GM12878 (cell line): ENCODE measurements at regions not wholly inside any gene's neighbourhood (a gene's known extent, or its start where the extent isn't known, plus 50 kb on each side); places are given as distances from the start of the nearest gene placed in this dataset.

Experiments used
- ATAC-seq: fragments of 200-7000 bp; cut with Tn5 transposase; 3 replicates; pipeline ENCODE4 v1.9.1; 2020; ENCODE audit warnings: mild to moderate bottlenecking, moderate library complexity
- BruUV-seq: library from RNA; stranded (reverse); fragments of 400-500 nt; replicated peaks from 2 replicates; lab custom pipeline; 2021; lab: Mats Ljungman, UMichigan
- CTCF ChIA-PET: fragments of 300-600 bp; sonication (Branson Sonifier 250); formaldehyde crosslinking; extraction: SDS; loops from one replicate; lab custom pipeline; 2021; ENCODE audit warnings: inconsistent platforms; lab: Yijun Ruan, JAX
- POLR2A ChIA-PET: fragments of 350-600 bp; formaldehyde crosslinking; extraction: SDS; loops from one replicate; lab custom pipeline; 2021; ENCODE audit warnings: inconsistent platforms; lab: Charles Lee
- RAD21 ChIA-PET: fragments of 300-600 bp; sonication (Branson Sonifier 250); formaldehyde crosslinking; loops from one replicate; lab custom pipeline; 2023; ENCODE audit warnings: antibody characterized with exemption; ENCODE audit not compliant: unreplicated experiment; lab: Charles Lee
- SMC1A ChIA-PET: fragments of 300-600 bp; sonication (Branson Sonifier 250); formaldehyde crosslinking; loops from one replicate; lab custom pipeline; 2023; ENCODE audit not compliant: unreplicated experiment, uncharacterized antibody; lab: Charles Lee
- DNase-seq: peaks from one replicate; pipeline ENCODE4 v3.0.0-alpha.2; 2011; ENCODE audit warnings: low read depth, low spot score
- FAIRE-seq: peaks from 3 replicates; lab custom pipeline; 2011; peaks lifted over from hg19 to GRCh38; lab: Jason Lieb, UNC
- H2AFZ ChIP-seq: 2 replicates; pipeline ENCODE4 v1.6.0; 2011; ENCODE audit warnings: low read depth, low read length, control low read depth; ENCODE audit not compliant: control insufficient read depth
- H3K27ac ChIP-seq: 2 replicates; pipeline ENCODE4 v1.5.1; 2011; ENCODE audit warnings: control low read depth; ENCODE audit not compliant: control insufficient read depth, insufficient read depth
- H3K27me3 ChIP-seq, 2 experiments: replicated peaks in 1 of 2; 2 replicates each; pipeline versions ENCODE4 v1.6.0 to v1.6.1; 2011; ENCODE audit warnings: low read length in 1 of 2; ENCODE audit not compliant: control insufficient read depth in 2 of 2, insufficient read depth in 2 of 2
- H3K36me3 ChIP-seq, 2 experiments: 2 replicates each; pipeline ENCODE4 v1.5.1; 2011; ENCODE audit warnings: low read length in 1 of 2; ENCODE audit not compliant: control insufficient read depth in 2 of 2, insufficient read depth in 2 of 2
- H3K4me1 ChIP-seq: 2 replicates; pipeline ENCODE4 v1.6.1; 2011; ENCODE audit warnings: mild to moderate bottlenecking, low read length, moderate library complexity, mixed read lengths; ENCODE audit not compliant: control insufficient read depth, insufficient read depth
- H3K4me2 ChIP-seq: 2 replicates; pipeline ENCODE4 v1.6.0; 2011; ENCODE audit warnings: control low read depth; ENCODE audit not compliant: control insufficient read depth, insufficient read depth
- H3K4me3 ChIP-seq: fragments of 200-600 bp; sonication (generic); 2 replicates; pipeline ENCODE4 v1.5.1; 2016
- H3K79me2 ChIP-seq: 2 replicates; pipeline ENCODE4 v1.6.0; 2011; ENCODE audit warnings: low read length; ENCODE audit not compliant: control insufficient read depth, insufficient read depth
- H3K9ac ChIP-seq: 2 replicates; pipeline ENCODE4 v1.8.0; 2011; ENCODE audit warnings: low read length, control low read depth, mixed read lengths; ENCODE audit not compliant: control insufficient read depth, insufficient read depth
- H3K9me3 ChIP-seq: replicated peaks from 3 replicates; pipeline ENCODE4 v1.5.1; 2011; ENCODE audit warnings: mild to moderate bottlenecking, low read length; ENCODE audit not compliant: control insufficient read depth, insufficient read depth
- H4K20me1 ChIP-seq: 2 replicates; pipeline ENCODE4 v1.6.0; 2011; ENCODE audit not compliant: control insufficient read depth, insufficient read depth
- BHLHE40 ChIP-seq, 2 experiments: fragments of 450-650 bp in 1 of 2; IDR thresholded peaks; 2 replicates each; pipeline ENCODE4 v1.6.1; 2011 to 2017; ENCODE audit warnings: low read depth in 2 of 2, borderline replicate concordance in 1 of 2, improper control_type of control experiment in 1 of 2, low read length in 1 of 2, mild to moderate bottlenecking in 1 of 2
- CHD1 ChIP-seq: IDR thresholded peaks from 2 replicates; pipeline ENCODE4 v1.6.1; 2012; ENCODE audit warnings: low read depth, low read length, improper control_type of control experiment
- NFYB ChIP-seq: IDR thresholded peaks from 2 replicates; pipeline ENCODE4 v1.6.1; 2011; ENCODE audit warnings: low read depth, mild to moderate bottlenecking, low read length, improper control_type of control experiment, moderate library complexity; ENCODE audit not compliant: insufficient read depth
- POLR2A ChIP-seq: IDR thresholded peaks from 2 replicates; pipeline ENCODE4 v1.6.1; 2011; ENCODE audit warnings: low read depth, mild to moderate bottlenecking, low read length
- SKIL ChIP-seq: fragments of 450-650 bp; IDR thresholded peaks from 2 replicates; pipeline ENCODE4 v1.6.1; 2017; ENCODE audit warnings: mild to moderate bottlenecking, low read depth, inconsistent platforms; ENCODE audit not compliant: poor library complexity, severe bottlenecking
- SMAD1 ChIP-seq: fragments of 450-650 bp; IDR thresholded peaks from 2 replicates; pipeline ENCODE4 v1.6.1; 2018; ENCODE audit warnings: mild to moderate bottlenecking, low read depth; ENCODE audit not compliant: partially characterized antibody
- SMARCA5 ChIP-seq: fragments of 450-650 bp; IDR thresholded peaks from 2 replicates; pipeline ENCODE4 v1.6.1; 2017; ENCODE audit warnings: mild to moderate bottlenecking
- SP1 ChIP-seq: IDR thresholded peaks from one replicate; pipeline ENCODE4 v1.6.1; 2011; ENCODE audit warnings: low read depth, low read length
- SUPT20H ChIP-seq: IDR thresholded peaks from 2 replicates; pipeline ENCODE4 v1.6.1; 2011; ENCODE audit warnings: low read depth, mild to moderate bottlenecking, low read length, moderate library complexity, borderline replicate concordance; ENCODE audit not compliant: control insufficient read depth
- TCF3 ChIP-seq: IDR thresholded peaks from 2 replicates; pipeline ENCODE4 v1.6.1; 2012; ENCODE audit warnings: low read depth, mild to moderate bottlenecking, low read length, borderline replicate concordance; ENCODE audit not compliant: insufficient read depth
- ZSCAN29 ChIP-seq: fragments of 450-650 bp; IDR thresholded peaks from 2 replicates; pipeline ENCODE4 v1.6.1; 2017; ENCODE audit warnings: mild to moderate bottlenecking, moderate library complexity
- WGBS: methylation state at CpG from one replicate; pipeline ENCODE4 v1.1.6; 2016; ENCODE audit warnings: low lambda C conversion rate; ENCODE audit not compliant: insufficient replicate concordance, insufficient coverage; ENCODE audit errors: missing lambda C conversion rate; 5-methylcytosine and 5-hydroxymethylcytosine counted together
- in situ Hi-C: fragments of 300-500 bp; cut with MboI; formaldehyde crosslinking; loops from 9 replicates; pipeline ENCODE4 v1.14.3; 2018; ENCODE audit warnings: mixed read lengths
- intact Hi-C: fragments of 100-400 bp; cut with micrococcal nuclease; formaldehyde crosslinking; loops from one replicate; pipeline ENCODE4 v1.14.2; 2022; ENCODE audit not compliant: unreplicated experiment

GRCh38 chr2:12269041-12269972 is 447.4 kb upstream of the TRIB2 start:
- FAIRE-seq = no peak
- Histone ChIP-seq H3K27ac (no peak overlapping the region), H2AFZ (no peak overlapping the region), H3K79me2 (no peaks in the 10 kb centered on the region), H3K4me2 (no peak overlapping the region), H4K20me1 (no peaks in the 10 kb centered on the region), H3K9me3 (no peaks in the 10 kb centered on the region), H3K9ac (no peak overlapping the region), H3K36me3 (no peaks in the 10 kb centered on the region), H3K4me1 (peaks cover 9% of the 10 kb centered on the region), H3K27me3 (no peaks in the 10 kb centered on the region), H3K4me3 (no peak overlapping the region)
- CTCF ChIA-PET = no interaction called here
- DNase-seq = no peak
- no TSS peak for BruUV-seq
- in situ Hi-C loops = no loop called here
- RAD21 ChIA-PET = no interaction called here
- intact Hi-C loops = no loop called here
- SMC1A ChIA-PET = interaction anchor here (5.2 kb wide), 1 partner anchor 26 kb away, joined by 35 read pairs; no protein-coding TSS in a partner anchor
- ATAC-seq = no peak
- WGBS = 84% methylated on average over 7 of the region's 7 CpGs
- POLR2A ChIA-PET = no interaction called here
- TF ChIP-seq TCF3 = no peak
- no peak for TF ChIP-seq POLR2A
- TF ChIP-seq BHLHE40 (IDR thresholded peaks at IDR 0.05; ENCODE audit: borderline replicate concordance in 1 of 2, low read depth in 2 of 2, low read length in 1 of 2) = no peak
- TF ChIP-seq NFYB = no peak
- TF ChIP-seq SUPT20H = no peak
- no peak for TF ChIP-seq SP1
- TF ChIP-seq CHD1 = no peak
- TF ChIP-seq SMARCA5 = no peak
- no peak for TF ChIP-seq SMAD1
- TF ChIP-seq SKIL = no peak
- no peak for TF ChIP-seq ZSCAN29
